GM21529 (cell line): ENCODE measurements at regions not wholly inside any gene's neighbourhood (a gene's known extent, or its start where the extent isn't known, plus 50 kb on each side); places are given as distances from the start of the nearest gene placed in this dataset.
A peak's percentile ranks its signal among the peaks of the same experiment; 100 is the strongest.

Experiments used
- ATAC-seq: cut with Tn5 transposase; IDR thresholded peaks from one replicate; pipeline ENCODE4 v1.9.1; 2021; ENCODE audit not compliant: unreplicated experiment

DNA sequence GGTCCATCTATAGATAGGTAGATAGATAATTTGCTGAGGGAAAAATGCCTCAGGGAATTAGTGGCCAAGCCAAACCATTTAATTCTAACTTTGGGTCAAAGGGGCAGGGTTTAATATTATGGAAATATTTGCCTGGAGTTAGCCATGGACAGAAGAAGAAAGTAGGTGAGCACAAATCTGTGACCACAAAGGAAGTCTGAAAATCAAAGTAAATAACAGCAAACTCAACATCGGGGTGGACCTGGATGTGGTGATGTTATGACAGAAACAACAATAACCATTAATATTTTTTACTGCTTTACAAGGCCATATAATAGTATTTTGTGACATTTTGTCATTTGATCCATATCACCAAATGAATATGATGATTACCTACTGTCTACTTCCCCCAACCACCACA, 578.0 kb upstream of the MGAT4C start:
- no peak for ATAC-seq

DNA sequence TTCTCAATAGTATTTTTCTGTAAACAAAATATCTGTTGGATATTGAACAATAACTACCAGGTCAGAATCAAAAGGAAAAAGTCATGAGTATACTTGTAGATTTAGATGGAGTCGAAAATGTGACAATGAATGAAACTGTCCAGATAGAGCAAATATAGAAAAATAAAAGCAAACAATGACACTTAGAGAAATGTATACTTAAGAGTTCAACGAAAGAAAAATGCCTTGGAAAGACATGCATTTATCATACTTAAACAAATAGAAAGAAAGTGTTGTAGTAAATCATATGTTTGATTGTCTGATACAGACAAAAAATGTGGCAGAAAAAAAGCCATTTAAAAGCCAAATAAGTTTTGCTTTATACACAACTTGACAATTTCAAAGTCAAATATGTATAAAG, 571.2 kb upstream of the MGAT4C start:
- no peak for ATAC-seq

DNA sequence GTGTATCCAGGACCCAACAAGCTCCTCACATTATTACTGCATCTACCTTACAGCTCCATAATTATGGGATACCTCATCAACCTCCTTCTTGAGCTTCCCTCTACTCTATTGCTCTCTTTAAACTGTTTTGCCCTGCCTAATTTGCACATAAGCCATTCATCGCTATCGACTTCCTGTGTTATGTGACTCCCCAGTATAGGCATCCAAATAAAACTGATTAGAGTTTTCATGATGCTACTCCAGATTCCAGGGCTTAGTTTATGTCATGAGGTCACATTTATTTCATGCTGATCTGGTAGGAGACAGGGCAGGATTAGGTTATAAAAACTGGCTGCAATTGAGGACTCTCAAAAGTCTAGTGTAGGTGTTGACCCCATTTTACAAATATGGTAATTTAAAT, 569.9 kb upstream of the MGAT4C start:
- no peak for ATAC-seq

DNA sequence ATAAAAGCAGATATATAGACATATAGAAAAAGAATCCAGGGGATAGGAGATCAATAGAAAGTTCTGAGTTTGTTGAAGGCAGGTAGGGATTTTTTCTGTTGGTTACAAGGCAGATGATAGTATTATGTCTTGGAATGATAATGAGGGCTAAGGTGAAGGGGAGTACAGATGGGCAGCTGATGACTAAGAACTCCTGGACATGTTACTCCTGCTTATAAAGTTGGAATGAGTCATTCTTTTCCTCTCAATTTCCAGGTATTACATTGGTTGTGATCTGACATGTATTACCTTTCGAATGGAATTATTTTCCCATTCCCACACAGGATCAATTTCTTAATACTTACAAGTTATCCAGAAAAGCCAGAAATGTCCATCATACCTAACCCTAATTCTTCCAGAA, 545.2 kb upstream of the MGAT4C start:
- no peak for ATAC-seq

DNA sequence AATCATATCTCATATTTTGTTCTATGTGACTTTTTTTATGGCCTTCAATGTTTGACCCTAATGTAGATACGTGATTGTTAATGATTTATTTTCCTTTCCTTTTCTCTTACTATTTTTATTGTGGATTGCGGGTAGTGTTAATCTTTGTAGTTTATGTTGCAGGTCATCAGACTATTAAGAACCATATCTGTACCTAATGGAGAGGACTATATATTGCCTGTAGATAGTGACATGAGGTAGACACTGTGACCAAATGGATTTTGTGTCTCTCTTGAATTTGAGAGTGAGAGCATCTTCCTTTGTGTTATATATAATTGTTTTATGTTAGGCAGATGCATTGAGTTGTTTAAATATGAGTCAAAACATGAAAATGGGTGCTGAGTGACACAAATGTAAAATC, 543.4 kb upstream of the MGAT4C start:
- ATAC-seq, result no peak

DNA sequence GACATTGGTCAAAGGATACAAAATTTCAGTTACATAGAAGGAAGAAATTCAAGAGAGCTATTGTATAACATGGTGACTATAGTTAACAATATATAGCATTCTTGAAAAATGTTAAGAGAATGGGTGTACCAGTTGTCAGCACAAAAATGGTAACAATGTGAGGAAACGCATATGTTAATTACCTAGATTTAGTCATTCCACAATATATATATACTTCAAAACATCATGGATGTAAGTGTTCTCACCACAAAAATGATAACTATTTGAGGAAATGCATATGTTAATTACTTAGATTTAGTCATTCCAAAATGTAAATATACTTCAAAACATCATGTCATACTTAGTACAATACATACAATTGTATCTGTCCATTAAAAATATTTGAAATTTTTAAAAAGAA, 540.4 kb upstream of the MGAT4C start:
- no peak for ATAC-seq

DNA sequence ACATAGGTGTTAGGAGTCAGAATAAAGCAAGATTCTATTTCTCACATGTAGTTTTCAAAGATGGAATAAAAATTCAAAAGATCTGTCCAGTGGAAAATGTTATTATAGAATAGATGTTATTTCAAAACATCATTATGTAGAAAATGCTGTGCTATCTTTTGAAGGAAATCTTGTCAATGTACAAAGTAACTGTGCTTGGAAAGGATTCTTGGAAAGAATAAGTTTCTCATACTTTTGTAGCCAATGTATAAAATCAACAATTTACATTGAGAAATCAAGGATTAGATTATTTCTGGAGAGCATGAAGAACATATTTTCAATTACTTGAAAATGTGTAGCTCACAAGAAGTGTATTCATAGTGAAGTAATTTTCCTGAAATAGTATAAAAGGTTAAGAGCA, 532.5 kb upstream of the MGAT4C start:
- ATAC-seq, result no peak

DNA sequence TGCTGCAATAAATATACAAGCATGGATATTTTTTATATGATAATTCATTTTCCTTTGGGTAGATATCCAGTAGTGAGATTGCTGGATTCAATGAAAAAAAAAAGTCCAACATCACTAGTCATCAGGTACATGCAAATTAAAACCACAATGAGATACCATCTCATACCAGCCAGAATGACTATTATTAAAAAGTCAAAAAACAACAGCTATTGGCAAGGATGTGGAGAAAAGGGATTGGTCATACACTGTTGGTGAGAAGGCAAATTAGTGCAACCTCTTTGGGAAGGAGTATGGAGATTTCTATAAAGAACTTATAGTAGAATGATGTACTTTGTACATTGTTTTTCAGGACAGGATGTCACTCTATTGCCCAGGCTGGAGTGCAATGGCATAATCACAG, 531.2 kb upstream of the MGAT4C start:
- ATAC-seq, result no peak

DNA sequence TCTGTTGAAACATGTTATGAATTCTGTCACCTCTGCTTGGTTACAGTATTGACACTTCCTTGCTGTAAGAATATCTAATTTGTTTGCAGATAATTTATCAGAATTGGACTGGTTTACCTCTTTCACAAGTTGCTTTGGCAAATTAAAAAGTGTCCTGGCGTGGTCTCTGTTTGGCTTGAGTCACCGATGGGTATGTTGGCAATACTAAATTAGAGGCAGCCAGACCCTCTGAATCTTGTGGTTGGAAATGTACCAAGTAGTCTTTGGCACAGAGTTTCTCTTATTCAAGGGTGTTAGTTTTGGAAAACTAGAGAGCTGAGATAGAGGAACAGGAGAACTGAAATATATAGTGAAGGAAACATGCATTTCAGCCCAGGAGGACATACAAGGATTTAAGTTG, 521.1 kb upstream of the MGAT4C start:
- no peak for ATAC-seq

DNA sequence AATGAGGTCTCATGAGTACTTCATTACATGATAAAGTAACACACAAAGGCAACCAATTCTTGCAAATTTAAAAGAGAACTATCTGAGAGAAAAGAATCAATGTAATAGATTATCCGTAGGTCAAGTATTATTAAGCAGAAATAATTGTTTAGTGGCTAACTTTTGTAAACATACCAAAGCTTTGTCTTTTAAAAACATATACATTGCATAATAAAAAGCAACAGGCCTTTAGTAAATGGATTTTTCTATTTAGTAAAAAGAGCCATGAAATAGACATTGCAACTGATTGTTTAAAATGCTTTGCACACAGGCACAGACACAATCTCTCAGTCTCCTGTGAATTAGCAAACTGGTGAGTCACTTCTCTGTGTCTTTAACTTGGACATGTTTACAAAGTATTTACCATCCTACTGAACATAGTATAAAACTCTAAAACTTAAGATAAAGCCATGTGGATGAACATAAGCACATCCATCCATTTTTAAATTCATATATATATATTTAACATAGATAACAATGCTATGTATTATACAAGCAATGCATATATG, 518.7 kb upstream of the MGAT4C start:
- no peak for ATAC-seq

DNA sequence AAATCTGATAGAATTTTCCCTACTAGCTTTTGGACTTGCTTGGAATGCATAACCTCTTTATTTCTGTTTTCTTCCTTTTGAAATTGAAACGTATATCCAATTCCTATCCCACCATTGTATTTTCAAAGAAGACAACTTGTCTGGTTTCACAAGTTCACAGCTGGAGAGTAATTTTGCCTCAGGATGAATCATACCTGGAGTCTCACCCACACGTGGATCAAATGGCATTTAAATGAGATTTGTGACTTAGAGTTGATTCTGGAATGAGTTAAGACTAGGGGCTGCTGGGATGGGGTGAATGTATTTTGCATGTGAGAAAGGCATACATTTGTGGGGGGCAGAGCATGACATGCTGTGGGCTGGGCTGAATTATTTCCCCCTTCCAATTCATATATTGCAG, 516.5 kb upstream of the MGAT4C start:
- ATAC-seq, result no peak

DNA sequence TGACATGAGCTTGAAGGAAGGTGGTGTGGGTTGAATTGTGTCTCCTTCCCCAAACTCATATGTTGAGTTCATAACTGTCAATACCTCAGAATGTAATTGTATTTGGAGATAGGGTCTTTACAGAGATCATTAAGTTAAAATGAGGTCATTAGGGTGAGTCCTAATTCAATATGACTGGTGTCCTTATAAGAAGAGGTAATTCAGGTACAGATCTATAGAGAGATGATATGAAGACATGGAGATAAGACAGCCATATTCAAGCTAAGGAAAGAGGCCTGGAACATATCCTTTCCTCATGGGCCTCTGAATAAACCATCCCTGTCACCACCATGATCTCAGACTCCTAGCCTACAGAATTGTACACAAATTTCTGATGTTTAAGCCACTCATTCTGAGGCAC, 514.7 kb upstream of the MGAT4C start:
- ATAC-seq, result no peak

DNA sequence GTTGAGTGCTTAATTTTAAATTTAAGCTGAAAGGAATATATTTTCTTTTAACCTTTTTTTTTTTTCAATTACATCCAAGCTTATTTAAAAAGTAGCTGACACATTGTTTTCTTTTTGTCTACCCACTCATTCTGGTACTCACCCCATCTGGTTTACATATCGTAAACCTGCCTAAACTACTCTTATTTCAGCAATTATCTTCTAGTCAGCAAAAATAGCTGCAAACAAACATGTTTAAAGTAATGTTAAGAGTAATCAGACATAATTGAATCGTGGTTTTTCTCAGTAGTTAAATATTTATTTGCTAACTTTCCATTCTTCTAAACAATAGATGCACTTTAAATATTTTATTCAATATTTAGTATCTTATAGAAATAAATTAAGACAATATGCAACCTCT, 492.7 kb upstream of the MGAT4C start:
- ATAC-seq, result no peak

DNA sequence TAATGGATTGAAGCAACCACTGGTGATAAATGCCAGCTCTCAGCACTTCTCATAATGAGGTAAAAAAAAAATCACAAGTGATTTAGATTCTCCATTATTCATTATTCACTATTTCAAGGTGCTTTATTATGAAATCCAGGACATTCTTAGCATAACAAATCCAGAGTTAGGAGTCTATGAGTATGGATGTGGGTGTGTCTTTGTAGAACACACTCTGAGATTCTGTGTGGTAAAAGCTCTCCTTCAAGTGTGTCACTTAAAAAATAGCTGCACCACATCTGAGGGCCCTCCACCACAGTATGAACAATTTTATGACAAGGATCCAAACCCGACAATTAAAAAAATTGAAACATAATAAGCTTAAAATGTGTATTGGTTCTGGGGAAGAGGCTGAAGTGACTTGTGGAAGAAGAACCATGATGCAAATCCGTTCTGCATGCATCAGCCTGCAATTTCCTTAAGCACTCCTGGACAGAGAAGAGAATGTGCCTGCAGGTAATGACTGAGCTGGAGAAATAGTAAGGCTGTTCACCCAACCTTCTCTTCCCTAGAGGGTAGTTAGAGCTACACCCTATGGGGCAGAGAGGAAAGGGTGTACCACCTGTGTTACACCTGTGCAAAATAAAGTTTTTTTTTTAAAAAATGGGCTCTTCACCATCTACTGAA, 488.5 kb upstream of the MGAT4C start:
- ATAC-seq, result no peak

DNA sequence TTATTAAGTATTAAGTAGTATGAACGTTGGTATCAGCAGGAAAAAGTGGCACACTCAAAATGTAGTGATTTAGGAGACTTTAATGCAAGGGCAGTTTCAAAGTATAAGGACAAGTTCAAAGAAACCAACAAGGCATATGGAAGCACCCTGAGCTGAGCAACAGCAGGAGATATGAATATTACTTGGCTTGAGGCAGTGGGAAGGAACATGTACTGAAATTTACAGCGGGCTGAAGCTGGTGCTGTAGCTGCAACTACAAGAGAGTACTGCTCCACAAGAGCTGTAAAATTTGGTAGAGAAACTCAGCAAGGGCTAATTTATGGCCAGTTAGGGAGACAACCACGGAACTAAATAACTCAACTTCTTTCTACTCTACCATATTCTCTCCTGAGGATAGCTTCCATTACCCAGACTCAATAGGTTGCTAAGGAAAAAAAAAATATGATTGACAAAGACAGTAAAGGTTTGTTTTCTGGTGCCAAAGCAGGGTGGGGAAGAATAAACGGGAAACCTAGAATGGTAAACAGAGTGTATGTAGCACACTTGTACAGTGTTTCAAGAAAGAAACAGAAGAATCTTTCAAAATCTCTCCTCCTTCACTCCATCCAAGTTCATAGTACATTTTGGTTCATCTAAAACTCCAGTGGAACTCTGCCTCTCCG, 487.8 kb upstream of the MGAT4C start:
- no peak for ATAC-seq

DNA sequence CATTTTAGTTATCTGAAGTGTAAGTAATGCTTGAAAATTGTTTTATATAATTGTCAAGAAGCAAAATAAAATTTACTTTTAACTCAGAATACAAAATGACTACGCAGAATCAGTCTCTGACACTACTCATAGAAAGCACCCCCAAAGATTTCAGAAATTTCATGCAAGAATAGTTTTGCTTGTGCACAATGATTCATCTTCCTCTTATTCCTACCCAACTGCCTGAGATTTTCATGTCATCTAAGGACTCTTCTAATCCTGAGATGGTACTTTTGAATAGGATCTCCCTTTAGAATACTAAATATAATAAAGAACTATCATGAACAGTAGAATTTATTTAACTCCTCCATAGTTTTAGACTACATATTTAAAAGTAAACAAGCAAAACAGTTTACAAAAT, 485.3 kb upstream of the MGAT4C start:
- no peak for ATAC-seq

DNA sequence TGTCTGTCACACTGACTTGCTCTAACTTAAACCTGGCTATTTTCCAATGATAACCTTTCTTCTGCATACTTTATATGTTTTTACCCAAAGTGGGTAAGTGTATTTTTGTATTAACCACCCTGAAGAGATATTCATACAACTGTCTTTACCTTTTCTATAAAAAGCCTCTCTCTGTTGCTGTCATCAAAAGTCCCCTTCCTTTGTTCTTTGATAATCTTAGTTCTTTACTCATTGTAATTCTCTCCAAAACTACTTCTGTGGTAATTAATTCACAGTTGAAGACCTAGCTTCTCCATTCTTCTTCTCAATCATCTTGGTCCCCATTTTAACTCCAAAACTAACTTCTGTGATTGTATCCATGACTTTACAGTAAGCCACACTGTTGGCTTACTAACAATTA, 479.7 kb upstream of the MGAT4C start:
- peak; percentile 54 for ATAC-seq

DNA sequence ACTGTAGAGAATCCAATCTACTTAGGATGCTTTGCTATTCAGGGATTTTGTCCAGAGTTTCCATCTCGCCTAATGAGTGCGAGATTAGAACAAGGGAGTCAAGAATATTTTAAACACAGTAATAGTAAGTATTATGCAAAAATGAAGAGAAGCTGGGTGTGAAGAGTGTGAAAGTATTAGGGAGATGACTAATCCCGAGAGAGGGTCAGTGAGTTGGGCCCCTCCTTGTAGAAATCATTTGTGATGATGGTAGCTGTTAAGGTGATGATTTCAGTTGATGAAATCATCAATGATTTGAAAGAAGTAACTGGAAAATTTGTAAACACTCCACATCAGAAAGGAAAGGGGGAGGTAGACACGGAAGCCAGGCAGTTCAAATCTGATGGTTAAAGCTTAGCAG, 478.9 kb upstream of the MGAT4C start:
- ATAC-seq, result peak; percentile 47

DNA sequence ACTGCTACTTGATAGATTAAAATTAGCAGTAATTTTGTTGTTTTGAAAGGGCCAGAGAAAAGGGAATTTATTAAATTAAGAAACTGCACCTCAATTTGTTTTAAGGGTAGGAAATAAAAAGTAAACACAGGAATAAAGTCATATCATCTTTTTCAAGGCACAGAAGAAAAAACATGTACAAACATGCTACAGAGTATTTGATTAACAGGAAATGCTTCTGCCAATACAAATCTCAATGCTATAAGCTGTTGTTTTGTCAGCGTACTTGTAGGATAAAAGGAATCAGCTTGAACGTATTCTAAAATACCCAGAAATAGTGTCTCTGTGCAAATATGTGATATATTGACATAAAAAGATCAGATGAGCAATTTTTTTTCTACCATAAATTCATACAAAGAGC, 474.0 kb upstream of the MGAT4C start:
- no peak for ATAC-seq

DNA sequence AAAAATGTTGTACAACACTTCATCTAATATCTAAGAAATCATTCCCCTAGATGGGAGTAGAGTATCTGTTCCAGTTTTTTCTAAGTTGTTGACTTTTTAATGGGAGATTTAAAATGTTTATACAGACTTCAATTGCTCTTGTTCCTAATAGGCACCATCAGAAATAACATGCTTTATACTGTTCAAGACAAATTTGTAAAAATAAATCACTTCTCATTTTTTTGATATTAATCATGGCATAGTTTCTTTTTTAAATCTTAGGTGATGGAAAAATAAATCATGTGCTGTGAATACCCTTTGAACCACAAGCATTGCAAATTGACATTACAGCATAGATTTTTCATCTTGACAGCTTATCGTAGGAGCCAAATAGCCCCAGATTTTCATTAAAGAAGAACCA, 473.5 kb upstream of the MGAT4C start:
- ATAC-seq, result no peak

DNA sequence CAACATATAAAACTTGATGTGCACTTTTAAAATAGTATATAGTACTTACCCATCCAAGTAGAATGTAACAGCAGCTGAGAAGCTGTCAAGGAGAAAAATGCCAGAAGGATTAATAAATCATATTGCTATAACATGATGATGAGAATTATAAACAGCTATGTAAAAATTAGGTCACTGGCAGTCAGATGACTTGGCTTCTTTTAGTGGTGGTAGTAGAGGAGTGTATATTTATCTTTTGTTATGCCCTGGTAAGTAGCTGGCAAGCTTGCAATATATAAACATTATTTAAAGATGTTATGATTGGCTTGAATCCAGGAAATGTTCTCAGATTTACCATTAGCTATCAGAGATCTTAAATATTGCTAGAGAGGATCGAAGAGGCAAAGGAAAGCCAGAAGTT, 471.0 kb upstream of the MGAT4C start:
- no peak for ATAC-seq

DNA sequence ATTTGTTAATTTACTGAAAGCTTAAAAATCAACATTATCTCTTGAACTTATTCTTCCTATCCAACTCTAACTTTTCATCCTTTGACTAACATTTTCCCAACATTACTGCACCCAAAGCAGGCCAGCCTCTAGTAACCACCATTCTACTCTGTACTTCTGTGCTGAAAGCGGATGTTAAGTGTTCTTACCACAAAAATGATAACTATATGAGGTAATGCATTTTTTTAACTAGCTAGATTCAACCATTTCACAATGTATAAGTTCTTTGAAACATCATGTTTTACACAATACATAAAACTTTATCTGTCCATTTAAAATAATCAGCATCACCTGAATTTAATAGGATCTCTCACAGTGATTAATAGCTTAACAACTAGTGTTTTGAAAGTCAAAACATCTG, 468.5 kb upstream of the MGAT4C start:
- no peak for ATAC-seq

DNA sequence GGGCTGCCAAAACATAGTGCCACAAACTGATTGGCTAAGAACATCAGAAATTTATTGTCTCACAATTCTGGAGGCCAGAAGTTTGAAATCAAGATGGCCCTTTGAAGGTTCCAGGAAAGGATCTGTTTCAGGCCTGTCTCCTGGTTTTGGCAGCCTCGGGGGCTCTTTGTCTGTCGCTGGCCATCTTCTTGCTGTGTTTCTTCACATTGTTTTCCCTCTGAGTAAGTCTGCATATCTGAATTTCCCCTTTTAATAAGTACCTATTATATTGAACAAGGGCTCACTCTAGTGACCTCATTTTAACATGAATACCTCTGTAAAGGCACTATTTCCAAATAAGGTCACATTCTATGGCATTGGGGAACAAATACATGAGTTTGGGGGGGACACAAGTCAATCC, 467.1 kb upstream of the MGAT4C start:
- ATAC-seq, result no peak
